Stimulated activated CD8-positive, alpha-beta memory T cell treated with anti-CD3 and anti-CD28 coated beads, Interleukin-7, amount 100 ng/mL, for 4 hours (primary cell): ENCODE measurements at regions not wholly inside any gene's neighbourhood (a gene's known extent, or its start where the extent isn't known, plus 50 kb on each side); places are given as distances from the start of the nearest gene placed in this dataset.
A peak's percentile ranks its signal among the peaks of the same experiment; 100 is the strongest.
"Not testable (repeated sequence)": the region's sequence is repeated elsewhere in the genome, so short reads cannot be mapped to it uniquely, and the experiment has no call there.

Experiments
- DNase-seq, 2 donors: peaks; one replicate each; pipeline ENCODE4 v3.0.0-alpha.2; 2020; ENCODE audit warnings: low read depth in 2 of 2

DNA sequence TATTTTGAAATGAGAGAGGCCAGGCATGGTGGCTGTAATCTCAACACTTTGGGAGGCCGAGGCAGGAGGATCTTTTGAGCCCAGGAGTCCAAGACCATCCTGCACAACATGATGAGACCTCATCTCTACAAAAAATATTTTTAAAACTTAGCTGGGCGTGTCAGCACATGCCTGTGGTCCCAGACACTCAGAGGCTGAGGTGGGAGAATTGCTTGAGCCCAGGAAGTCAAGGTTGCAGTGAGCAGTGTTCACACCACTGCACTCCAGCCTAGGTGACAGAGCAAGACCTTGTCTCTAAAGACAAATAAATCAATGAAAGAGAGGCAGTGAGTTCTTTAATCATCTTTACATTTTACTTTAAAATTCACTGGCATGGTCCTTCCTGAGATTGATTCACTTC lies 124.5 kb downstream of the DUSP6 start:
- DNase-seq = no peak

DNA sequence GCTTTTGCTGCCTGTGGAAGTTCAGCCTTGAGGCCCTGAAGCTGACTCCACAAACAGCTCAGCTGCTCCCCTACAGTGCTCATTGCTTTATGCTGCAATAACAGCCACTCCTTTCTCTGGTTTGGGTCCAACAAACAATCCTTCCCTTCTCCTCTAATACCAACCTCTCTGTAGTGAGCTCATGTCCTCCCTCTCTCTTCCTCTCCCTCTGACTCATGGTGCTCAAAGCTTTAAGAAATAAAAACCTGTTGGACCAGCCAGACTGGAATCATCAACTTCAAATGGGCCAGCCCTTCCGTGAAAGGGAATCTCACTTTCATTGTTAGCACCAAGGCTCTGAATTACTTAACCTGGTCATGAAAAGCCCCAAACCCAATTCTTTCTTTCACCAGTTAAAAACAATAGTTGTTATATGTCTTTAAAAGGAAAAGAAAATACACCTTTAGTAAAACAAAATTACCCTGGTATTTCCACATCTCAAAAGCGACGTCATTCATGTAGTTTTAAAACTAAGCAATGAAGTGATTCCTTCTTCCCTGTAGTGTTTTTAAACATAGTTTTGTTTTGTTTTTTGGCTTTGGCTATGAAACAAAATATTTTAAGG lies 126.4 kb downstream of the DUSP6 start:
- DNase-seq = no peak

DNA sequence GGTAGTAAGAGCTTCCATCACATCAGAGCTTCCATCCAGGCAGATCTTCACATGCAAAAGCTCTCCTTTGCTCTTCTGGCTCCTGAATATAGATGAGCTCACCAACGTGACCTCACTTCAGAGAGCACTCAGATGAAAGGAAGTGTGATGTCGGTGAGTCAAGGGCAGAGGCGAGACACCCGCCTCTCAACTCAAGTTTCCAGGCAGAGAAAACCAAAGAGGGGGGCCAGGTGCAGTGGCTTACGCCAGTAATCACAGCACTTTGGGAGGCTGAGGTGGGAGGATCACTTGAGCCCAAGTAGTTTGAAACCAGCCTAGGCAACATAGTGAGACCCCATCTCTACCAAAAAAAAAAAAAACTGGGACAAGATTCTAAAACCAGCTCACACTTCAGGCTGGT lies 126.9 kb downstream of the DUSP6 start:
- DNase-seq = peak; percentile 77 to 79

DNA sequence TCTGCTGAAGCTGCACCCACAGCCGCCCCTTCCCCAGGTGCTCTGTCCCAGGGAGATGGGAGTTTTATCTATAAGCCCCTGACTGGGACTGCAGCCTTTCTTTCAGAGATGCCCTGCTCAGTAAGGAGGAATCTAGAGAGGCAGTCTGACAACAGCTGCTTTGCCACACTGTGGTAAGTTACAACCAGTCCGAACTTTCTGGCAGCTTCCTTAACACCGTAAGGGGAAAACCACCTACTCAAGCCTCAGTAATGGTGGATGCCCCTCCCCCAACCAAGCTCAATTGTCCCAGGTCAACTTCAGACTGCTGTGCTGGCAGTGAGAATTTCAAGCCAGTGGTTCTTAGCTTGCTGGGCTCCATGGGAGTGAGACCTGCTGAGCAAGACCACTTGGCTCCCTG lies 129.7 kb downstream of the DUSP6 start:
- not testable (repeated sequence) for DNase-seq

DNA sequence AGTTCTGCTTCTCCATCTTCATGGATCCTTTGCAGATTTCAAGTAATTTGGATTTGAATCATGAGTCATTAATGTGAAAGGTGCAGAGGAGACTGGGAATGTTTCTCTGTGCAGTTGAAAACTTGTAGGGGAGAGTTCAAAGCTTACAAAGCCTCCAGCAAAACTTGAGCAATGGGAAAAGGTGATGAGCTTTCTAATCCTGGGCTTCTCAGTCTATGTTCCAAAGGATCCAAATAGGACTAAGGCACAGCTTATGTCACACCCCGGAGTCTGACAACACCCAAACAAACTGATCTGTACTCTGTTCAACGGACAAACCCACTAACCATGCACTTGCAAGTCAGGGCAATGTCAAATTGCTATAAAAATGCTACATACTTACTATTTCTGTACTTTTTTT lies 134.8 kb downstream of the DUSP6 start:
- no peak for DNase-seq

DNA sequence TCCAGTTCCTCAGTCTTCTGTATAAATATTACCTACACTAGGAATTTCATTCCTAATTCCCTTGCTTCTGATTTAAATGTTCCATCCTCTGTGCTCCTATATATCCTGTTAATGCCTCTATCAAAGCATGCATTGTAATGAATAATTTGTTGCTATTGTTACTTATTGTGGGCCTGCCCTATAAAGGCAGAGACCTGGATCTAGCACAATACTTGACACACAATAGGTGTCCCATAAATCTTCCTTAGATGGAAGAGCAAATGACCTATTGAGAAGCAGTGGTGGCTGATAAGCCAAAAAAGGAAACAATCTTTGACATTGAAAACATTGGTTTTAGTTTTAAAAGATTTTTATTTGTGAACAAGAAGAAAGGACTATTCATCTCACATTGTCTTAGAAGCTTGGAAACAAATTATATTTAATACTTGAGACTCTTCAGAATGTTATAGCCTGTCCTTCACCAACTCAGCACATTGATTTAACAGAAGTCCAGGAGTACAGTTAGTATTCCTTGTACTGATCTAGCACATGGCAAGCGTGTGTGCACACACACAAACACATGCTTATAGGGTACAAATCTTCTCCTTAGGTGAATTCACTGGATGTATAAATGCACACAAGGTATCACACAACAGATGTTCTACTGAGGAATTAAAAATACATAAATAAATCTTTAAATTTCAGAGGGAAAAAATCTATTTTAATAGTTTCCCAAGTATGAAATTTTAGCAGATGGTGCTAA lies 135.9 kb downstream of the DUSP6 start:
- no peak for DNase-seq

DNA sequence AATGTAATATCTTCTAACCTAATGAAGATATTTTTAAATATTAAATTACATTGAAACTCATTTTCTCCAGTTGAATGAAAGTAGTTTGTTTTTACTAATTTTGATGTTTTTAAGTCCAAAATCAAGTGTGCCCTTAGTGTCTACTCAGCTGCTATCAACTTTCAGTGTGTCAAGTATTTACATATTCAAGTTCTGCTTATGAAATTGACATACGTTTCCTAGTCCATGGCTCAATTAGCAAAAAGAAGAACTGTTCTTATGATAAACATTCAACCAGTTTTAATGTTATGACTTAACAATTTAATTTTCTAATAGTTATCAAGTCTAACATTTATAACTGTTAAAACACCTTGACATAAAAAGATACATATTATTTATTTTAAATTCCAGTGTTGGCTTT lies 137.1 kb downstream of the DUSP6 start:
- no peak for DNase-seq

DNA sequence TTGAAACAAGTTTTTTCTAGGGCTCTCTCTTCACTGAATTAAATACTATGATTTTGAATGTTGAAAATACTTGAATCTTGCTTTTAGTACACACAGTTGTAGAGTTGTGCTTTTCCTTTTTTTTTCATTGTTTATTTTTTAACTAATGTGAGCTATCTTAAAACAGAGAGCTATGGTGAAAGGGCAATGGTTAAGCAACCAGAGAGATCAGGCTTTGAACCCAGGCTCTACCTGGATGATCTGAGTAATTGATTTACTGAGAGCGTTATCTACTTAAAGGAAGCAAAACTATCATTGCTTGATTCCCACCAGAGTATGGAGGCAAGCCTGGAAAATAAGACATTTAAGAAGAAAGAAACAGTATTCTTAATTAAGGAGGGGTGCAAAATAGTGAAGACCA lies 138.6 kb downstream of the DUSP6 start:
- DNase-seq = no peak

DNA sequence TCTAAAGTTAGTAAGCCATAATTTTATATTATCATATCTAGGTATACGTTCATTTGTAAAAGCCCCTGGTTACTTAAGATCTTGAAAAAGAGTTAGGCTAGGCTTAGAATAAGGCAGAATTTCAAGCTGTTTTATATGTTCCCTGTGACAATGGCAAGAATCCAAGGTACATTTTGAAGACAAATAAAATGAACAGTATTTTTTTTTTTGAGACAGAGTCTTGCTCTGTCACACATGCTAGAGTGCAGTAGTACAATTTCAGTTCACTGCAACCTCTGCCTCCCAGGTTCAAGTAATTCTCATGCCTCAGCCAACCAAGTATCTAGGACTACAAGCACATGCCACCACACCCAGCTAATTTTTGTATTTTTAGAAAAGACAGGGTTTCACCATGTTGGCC lies 139.2 kb downstream of the DUSP6 start:
- DNase-seq = no peak

DNA sequence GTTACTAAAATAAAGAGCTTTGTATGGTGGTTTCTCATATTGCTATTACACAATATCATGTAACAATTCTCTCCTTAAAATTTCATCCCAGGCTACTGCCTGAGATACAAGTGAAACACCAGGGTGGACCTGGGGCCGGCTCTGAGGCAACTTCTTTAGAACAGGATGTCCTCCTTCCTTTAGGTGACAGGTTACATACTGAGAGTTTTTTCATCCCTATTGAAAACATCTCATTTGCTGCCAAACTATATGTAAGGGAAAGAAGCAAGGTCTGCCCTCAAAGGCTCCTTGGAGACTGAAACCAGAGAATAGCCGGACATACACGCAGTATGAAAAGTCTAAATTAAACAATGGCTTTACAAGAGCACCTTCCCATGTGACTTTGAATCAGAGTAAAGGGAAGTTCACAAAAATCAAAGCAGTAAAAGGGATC lies 139.9 kb downstream of the DUSP6 start:
- DNase-seq = no peak

DNA sequence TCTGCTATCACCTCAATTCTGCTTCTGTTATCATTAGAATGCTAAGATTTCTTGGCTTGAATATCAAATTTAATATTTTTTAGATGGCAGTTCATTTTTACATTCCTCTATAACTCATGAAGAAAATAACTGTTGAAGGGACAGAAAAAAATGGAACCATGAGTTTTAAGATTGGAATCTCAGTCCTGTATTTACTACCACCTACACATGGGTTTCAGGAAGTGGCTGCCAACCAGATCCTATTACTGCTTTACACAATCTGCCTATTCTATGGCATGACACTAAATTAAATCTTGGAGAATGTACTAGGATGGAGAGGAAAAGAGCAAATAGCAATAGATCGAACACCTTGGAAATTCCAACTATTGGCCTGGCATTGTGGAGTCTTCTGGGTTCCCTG lies 140.8 kb downstream of the DUSP6 start:
- no peak for DNase-seq

DNA sequence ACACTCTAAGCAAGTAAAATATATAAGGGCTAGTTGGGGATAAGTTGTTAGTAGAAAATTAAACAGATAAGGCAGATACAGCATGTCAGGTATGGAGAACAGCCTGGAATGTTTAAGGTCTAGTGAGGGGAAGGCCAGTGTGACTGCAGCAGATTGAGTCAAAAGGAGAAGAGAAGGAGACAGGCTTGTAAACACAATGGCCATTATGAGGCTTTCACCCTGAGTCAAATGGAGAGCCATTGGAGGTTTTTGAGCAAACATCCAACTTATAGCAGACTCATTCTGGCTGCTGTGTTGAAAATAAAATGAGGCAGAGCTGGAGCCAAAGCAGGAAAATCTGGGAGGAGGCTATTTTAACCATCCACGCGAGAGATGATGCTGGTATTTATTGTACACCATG lies 142.0 kb downstream of the DUSP6 start:
- DNase-seq = no peak

DNA sequence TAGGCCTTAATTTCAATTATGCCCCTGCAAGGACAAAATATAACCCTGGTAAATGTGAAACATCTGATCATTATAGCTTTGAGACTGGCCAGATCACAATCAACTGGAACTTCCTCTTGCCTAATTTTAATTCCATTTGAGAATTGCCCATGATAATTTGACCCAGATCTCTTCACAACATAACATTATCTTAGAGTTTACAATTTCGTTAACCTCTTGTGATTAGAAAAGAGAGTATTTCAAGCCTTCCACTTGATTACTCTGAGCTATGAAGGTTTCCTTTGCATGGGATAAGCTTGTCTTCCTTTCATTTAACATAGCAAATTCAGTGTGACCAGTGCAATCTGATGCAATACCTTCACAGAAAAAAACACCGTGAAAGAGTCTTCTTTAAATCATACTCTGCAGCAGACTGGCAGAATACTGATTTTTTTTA lies 143.6 kb downstream of the DUSP6 start:
- DNase-seq = no peak

DNA sequence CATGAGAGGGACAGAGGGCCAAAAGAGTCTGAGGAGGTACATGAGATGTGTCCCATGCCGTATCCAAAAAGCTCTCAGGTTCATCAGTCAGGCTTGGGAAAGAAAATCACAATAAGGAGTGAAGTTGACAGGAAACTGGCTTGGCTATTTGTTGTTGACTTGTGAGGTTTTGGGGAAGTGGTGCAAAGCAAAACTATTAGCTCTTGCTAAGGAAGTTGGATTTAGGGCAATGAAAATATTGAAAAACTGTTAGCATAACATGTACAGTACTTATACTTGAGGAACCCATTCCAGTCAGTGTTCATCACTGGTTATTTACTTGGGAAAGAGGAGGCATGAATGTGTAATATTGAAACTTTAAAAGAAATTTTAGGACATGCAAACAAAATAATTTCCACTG lies 145.9 kb downstream of the DUSP6 start:
- no peak for DNase-seq

DNA sequence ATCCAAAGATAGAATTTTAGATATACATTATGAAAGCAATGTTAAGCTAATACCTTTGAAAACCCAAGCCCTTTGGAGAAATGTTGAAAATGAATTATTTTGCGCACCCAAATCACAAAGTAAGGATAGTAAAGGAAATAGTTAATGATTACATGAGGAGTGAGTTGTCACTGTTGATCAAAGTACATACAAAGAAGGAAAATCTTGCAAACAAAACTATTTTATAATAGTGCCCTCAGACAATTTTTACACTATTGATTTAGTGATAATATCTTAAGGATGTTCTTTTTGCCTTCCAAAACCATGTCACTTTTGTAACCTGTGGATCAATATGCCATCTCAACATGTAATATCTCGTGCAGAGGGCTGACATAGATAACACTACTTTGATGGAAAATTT lies 146.8 kb downstream of the DUSP6 start:
- no peak for DNase-seq

DNA sequence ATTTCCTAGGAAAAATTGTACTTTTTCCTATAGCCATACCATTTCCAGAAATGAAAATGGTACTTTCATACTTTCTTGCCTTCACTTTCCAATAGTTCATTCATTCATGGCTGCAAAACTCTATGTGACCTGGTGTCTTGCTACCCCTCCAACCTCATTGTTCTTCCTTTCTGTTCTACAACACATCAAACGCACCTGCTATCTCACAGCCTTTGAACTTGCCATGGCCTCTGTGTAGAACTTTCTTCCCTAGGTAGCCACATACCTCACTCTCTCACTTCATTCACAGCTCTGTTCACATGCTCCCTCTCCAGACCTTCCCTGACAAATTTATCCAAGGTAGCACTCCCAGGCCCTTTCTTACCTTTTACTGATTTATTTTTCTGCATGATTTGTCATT lies 149.2 kb downstream of the DUSP6 start:
- DNase-seq = no peak

DNA sequence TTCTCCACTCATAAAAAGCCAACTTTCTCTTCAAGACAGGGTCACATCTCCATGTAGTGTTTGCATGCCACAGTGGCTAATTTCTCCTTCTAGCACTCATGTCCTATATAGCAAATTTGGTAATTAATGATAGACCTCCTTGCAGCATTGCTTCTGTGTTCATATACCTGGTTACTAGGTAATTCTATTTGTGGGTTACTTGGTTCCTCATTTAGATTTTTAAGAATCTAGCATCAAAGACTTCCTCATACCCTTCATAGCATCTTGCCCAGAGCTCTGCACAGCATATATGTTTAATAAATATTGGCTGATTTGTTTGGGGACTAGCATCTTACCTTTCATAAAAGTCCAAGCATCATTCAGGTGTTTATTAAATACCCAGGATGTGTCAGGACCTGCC lies 152.1 kb downstream of the DUSP6 start:
- DNase-seq = no peak

DNA sequence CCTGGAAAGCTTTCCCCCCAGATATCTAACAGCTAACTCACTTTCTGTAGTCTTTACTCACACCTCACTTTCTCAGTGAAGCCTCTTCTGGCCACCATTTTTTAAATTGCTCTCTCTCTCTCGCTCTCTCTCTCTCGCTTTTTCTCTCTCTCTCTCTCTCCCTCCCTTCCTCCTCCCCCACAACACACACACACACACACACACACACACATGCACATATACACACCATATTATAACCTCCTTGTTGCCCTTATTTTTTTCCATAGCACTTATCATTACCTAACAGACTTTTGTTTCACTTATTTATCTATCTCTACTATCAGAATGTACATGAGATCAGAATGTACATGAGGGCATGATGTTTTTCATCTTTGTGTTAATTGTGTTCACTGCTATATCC lies 156.8 kb downstream of the DUSP6 start:
- DNase-seq = no peak

DNA sequence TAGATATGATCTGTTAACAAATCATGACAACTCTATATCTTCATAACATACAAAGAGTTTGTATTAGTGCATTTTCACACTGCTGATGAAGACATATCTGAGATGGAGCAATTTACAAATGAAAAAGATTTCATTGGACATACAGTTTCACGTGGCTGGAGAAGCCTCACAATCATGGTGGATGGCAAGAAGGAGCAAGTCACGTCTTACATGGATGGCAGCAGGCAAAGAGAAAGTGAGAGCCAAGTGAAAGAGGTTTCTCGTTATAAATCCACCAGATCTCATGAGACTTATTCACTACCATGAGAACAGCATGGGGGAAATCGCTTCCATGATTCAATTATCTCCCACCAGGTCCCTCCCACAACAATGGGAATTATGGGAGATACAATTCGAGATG lies 157.6 kb downstream of the DUSP6 start:
- DNase-seq = no peak

DNA sequence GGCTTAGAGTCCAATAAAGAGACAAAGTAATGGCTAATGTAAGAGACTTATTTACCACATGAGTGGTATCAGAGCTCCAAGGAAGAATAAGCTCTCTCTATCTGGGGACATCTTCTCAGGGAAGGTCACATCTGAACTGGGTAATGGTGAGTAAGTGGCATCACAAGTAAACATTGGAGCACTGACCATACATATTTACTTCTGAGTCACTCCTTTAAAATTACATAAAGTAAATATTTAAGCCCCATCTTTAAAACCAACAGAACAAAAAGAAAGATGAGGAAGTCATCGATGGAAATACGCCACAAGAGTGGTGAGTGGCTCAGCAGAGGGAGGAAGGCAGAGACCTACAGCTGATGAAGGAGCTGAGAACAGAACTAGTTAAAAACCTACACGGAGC lies 159.9 kb downstream of the DUSP6 start:
- DNase-seq = no peak

DNA sequence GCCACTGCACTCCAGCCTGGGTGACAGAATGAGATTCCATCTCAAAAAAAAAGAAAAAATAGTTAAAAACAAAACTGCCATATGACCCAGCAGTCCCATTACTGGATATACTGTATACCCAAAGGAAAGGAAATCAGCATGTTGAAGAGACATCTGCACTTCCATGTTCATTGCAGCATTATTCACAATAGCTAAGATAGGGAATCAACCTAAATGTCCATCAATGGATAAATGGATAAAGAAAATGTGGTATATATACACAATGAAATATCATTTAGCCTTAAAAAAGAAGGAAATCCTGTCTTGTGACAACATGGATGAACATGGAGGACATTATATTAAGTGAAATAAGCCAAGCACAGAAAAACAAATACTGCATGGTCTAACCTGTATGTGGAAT lies 160.7 kb downstream of the DUSP6 start:
- not testable (repeated sequence) for DNase-seq

DNA sequence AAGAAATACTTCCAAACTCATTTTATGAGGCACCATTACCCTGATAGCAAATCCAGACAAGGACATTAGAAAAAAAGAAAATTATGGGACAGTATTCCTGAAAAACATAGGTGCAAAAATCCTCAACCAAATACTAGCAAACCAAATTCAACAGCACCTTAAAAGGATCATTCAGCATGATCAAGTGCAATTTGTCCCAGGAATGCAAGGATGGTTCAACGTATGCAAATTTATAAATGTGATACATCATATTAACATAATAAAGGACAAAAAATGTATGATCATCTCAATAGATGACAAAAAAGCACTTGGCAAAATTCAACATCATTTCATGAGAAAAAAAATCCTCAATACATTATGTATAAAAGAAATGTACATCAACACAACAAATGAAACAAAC lies 162.9 kb downstream of the DUSP6 start:
- no peak for DNase-seq

DNA sequence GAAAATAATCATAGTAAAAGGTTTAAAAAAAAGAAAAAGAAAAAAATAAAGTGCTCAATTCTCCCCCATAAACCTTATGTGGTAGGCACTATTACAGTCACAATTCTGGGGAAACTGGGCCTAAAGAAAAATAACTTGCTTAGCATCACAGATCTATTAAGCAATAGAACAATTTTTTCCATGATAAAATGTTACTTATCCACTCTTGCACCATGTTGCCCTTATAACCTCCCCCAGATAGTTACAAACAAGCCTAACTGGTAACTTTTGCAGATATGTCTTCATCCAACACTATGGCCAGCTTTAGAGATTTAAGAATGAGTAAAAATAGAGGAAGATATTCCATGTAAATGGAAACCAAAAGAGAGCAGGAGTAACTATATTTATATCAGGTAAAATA lies 164.8 kb downstream of the DUSP6 start:
- no peak for DNase-seq

DNA sequence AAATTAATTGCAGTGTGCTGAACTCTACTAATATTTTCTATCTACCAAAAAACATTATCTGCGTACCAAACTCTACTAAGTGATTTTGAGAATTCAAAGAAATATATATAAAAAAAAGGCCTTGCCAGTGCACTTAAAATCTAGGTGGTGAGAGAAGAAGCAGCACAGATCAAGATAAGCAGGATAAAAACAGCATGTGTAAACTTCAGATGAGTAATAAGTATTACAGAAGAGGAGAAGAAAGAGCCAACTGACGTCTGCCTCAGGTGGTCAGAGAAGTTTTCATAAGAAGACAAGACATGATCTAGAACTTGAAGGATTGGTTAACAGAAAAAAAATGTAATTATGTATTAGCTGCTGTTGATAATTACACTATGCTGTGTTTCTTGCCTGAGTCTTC lies 166.4 kb downstream of the DUSP6 start:
- no peak for DNase-seq
